Psoas muscle (tissue), 7 donors: ENCODE measurements at regions not wholly inside any gene's neighbourhood (a gene's known extent, or its start where the extent isn't known, plus 50 kb on each side); places are given as distances from the start of the nearest gene placed in this dataset.

Experiments
- ATAC-seq, 4 donors: fragments of 200-7000 bp; cut with Tn5 transposase; one replicate each; pipeline ENCODE4 v1.9.1; 2020; ENCODE audit warnings: moderate library complexity in 3 of 4, mild to moderate bottlenecking in 2 of 4
- DNase-seq, 2 donors: peaks; one replicate each; pipeline ENCODE4 v3.0.0-alpha.2; 2020
- H3K27ac ChIP-seq: fragments of 200-600 bp; one replicate; pipeline ENCODE4 v1.8.0; 2022
- H3K27me3 ChIP-seq, 3 donors: fragments of 200-600 bp in 1 of 3; one replicate each; pipeline versions ENCODE4 v1.6.1 to v1.8.0; 2013 to 2022; ENCODE audit warnings: low read length in 2 of 3, mild to moderate bottlenecking in 2 of 3, moderate library complexity in 1 of 3; ENCODE audit not compliant: insufficient read depth in 3 of 3
- H3K36me3 ChIP-seq, 2 donors: fragments of 200-600 bp in 1 of 2; one replicate each; pipeline versions ENCODE4 v1.6.1 to v1.8.0; 2013 to 2022; ENCODE audit warnings: low read depth in 1 of 2, mild to moderate bottlenecking in 1 of 2, moderate library complexity in 1 of 2; ENCODE audit not compliant: insufficient read depth in 1 of 2
- H3K4me1 ChIP-seq: fragments of 200-600 bp; one replicate; pipeline ENCODE4 v1.8.0; 2022
- H3K4me3 ChIP-seq: fragments of 200-600 bp; one replicate; pipeline ENCODE4 v1.8.0; 2022; ENCODE audit warnings: mild to moderate bottlenecking
- H3K9me3 ChIP-seq: fragments of 200-600 bp; one replicate; pipeline ENCODE4 v1.8.0; 2022
- CTCF ChIP-seq: fragments of 200-600 bp; IDR thresholded peaks from one replicate; pipeline ENCODE4 v1.8.0; 2022; ENCODE audit warnings: antibody characterized with exemption
- WGBS, 3 donors: extraction: QIAGEN DNeasy Blood & Tissue Kit; methylation state at CpG; one replicate each; pipeline versions ENCODE4 v1.1.6 to v1.1.7; 2013; 5-methylcytosine and 5-hydroxymethylcytosine counted together
- intact Hi-C, 2 donors: fragments of 100-400 bp; cut with DNase I; formaldehyde crosslinking; loops; one replicate each; pipeline versions ENCODE4 v1.11.0 to v1.14.2; 2022
- donor health status: healthy with polysubstance abuse.
- donor health status: DM: no; HTN: no; CAD: no; lungs with moderate emphysema.
- donor health status: Bipolar disorder and iron deficiency.
- donor health status: healthy.
- donor health status: DM: yes; HTN: yes; CAD: no.
- donor health status: DM: no; HTN: no; CAD: no.
- donor health status: DM: yes; HTN: yes; CAD: no.

- H3K9me3 ChIP-seq: no peaks in the 10 kb centered on the region
- TF ChIP-seq CTCF: no peak
- no peak for ATAC-seq
- no peaks in the 10 kb centered on the region for H3K4me1 ChIP-seq
- intact Hi-C loops: no loop called here
- H3K4me3 ChIP-seq: no peak overlapping the region
- H3K36me3 ChIP-seq: no peaks in the 10 kb centered on the region
- DNase-seq: no peak
- H3K27me3 ChIP-seq: no peaks in the 10 kb centered on the region
- no peak overlapping the region for H3K27ac ChIP-seq
These were observed 536.0 kb downstream of the GATA3 start for GRCh38 chr10:8590518-8590917.

- Histone ChIP-seq H3K9me3 (no peaks in the 10 kb centered on the region), H3K4me3 (no peak overlapping the region), H3K27ac (no peak overlapping the region), H3K4me1 (no peaks in the 10 kb centered on the region), H3K36me3 (no peaks in the 10 kb centered on the region), H3K27me3 (no peaks in the 10 kb centered on the region)
- ATAC-seq (no peak), DNase-seq (no peak)
- intact Hi-C loops: no loop called here
- WGBS, 3 donors: 77 to 85% (median 83%) methylated on average over 7 of the region's 7 CpGs
- no peak for TF ChIP-seq CTCF
These were observed 537.2 kb downstream of the GATA3 start for GRCh38 chr10:8591640-8592039.

- TF ChIP-seq CTCF: no peak
- no peak for ATAC-seq
- 77 to 81% (median 78%) methylated on average over 8 of the region's 8 CpGs for WGBS, 3 donors
- H3K4me3 ChIP-seq: no peak overlapping the region
- no peak for DNase-seq
- H3K4me1 ChIP-seq: no peaks in the 10 kb centered on the region
- no peaks in the 10 kb centered on the region for H3K9me3 ChIP-seq
- no peaks in the 10 kb centered on the region for H3K36me3 ChIP-seq
- H3K27ac ChIP-seq: no peak overlapping the region
- no peaks in the 10 kb centered on the region for H3K27me3 ChIP-seq
- intact Hi-C loops: no loop called here
These were observed 539.7 kb downstream of the GATA3 start for GRCh38 chr10:8594176-8594575.

GRCh38 chr10:8594711-8595110 is 540.2 kb downstream of the GATA3 start:
- Histone ChIP-seq H3K4me1 (no peaks in the 10 kb centered on the region), H3K27ac (no peak overlapping the region), H3K36me3 (no peaks in the 10 kb centered on the region), H3K9me3 (no peaks in the 10 kb centered on the region), H3K4me3 (no peak overlapping the region), H3K27me3 (no peaks in the 10 kb centered on the region)
- no peak for ATAC-seq
- 70 to 86% (median 78%) methylated on average over 5 of the region's 5 CpGs for WGBS, 3 donors
- no peak for TF ChIP-seq CTCF
- intact Hi-C loops: no loop called here
- DNase-seq: no peak

GRCh38 chr10:8595140-8595539 is 540.7 kb downstream of the GATA3 start:
- Histone ChIP-seq H3K27me3 (no peaks in the 10 kb centered on the region), H3K27ac (no peak overlapping the region), H3K36me3 (no peaks in the 10 kb centered on the region), H3K9me3 (no peaks in the 10 kb centered on the region), H3K4me1 (no peaks in the 10 kb centered on the region), H3K4me3 (no peak overlapping the region)
- TF ChIP-seq CTCF: no peak
- intact Hi-C loops: no loop called here
- ATAC-seq: no peak
- no peak for DNase-seq
- WGBS, 3 donors: 55 to 61% (median 57%) methylated on average over 3 of the region's 3 CpGs
